Uterus (tissue), 3 donors: ENCODE measurements at regions not wholly inside any gene's neighbourhood (a gene's known extent, or its start where the extent isn't known, plus 50 kb on each side); places are given as distances from the start of the nearest gene placed in this dataset.

Experiments used
- DNase-seq, 2 donors: peaks; one replicate each; pipeline ENCODE4 v3.0.0-alpha.2; 2019 to 2020
- H3K27ac ChIP-seq, 2 donors: fragments of 200-600 bp; sonication (generic); 1 replicate in 1 of 2; 2 replicates in 1 of 2; pipeline ENCODE4 v1.5.1; 2016 to 2018
- H3K27me3 ChIP-seq, 2 donors: fragments of 200-600 bp; sonication (generic); one replicate each; pipeline ENCODE4 v1.5.1; 2018 to 2019; ENCODE audit warnings: control low read depth in 1 of 2
- H3K36me3 ChIP-seq, 2 donors: fragments of 200-600 bp; sonication (generic); one replicate each; pipeline ENCODE4 v1.5.1; 2019; ENCODE audit warnings: control low read depth in 1 of 2
- H3K4me1 ChIP-seq, 2 donors: fragments of 200-600 bp; sonication (generic); one replicate each; pipeline ENCODE4 v1.5.1; 2018 to 2019; ENCODE audit warnings: control low read depth in 1 of 2
- H3K4me3 ChIP-seq, 2 donors: fragments of 200-600 bp; sonication (generic); 1 replicate in 1 of 2; 2 replicates in 1 of 2; pipeline ENCODE4 v1.5.1; 2018 to 2019; ENCODE audit warnings: mild to moderate bottlenecking in 1 of 2
- H3K9me3 ChIP-seq, 2 donors: fragments of 200-600 bp; sonication (generic); one replicate each; pipeline ENCODE4 v1.5.1; 2019; ENCODE audit warnings: control low read depth in 1 of 2
- CTCF ChIP-seq, 4 experiments: fragments of 200-600 bp in 2 of 4; fragments of 450-650 bp in 2 of 4; sonication (generic) in 2 of 4; IDR thresholded peaks; one replicate each; pipeline ENCODE4 v1.5.1; 2016 to 2019; ENCODE audit warnings: antibody characterized with exemption in 4 of 4, mild to moderate bottlenecking in 2 of 4, moderate library complexity in 1 of 4
- POLR2A ChIP-seq, 2 donors: fragments of 450-650 bp; IDR thresholded peaks; one replicate each; pipeline ENCODE4 v1.6.1; 2016; ENCODE audit warnings: antibody characterized with exemption in 2 of 2, mild to moderate bottlenecking in 1 of 2, moderate library complexity in 1 of 2
- intact Hi-C: fragments of 100-400 bp; cut with DNase I; formaldehyde crosslinking; loops from one replicate; pipeline ENCODE4 v1.15.1; 2023; ENCODE audit warnings: low total_unique reads
- donor health status: DM: yes; HTN: yes; CAD: no.

- intact Hi-C loops = no loop called here
- Histone ChIP-seq H3K4me3 (no peak overlapping the region), H3K27me3 (no peaks in the 10 kb centered on the region), H3K4me1 (no peaks in the 10 kb centered on the region), H3K27ac (no peak overlapping the region), H3K36me3 (no peaks in the 10 kb centered on the region), H3K9me3 (no peaks in the 10 kb centered on the region)
- no peak for DNase-seq
- TF ChIP-seq CTCF (IDR thresholded peaks at IDR 0.05) (no peak), POLR2A (IDR thresholded peaks at IDR 0.05) (no peak)
Observed at GRCh38 chr1:34379911-34380310, 203.2 kb downstream of the C1orf94 start.

- H3K27ac ChIP-seq = no peak overlapping the region
- DNase-seq = no peak
- intact Hi-C loops = no loop called here
- H3K4me3 ChIP-seq = no peak overlapping the region
- H3K27me3 ChIP-seq = no peaks in the 10 kb centered on the region
- H3K4me1 ChIP-seq = no peaks in the 10 kb centered on the region
- TF ChIP-seq POLR2A (IDR thresholded peaks at IDR 0.05) (no peak), CTCF (IDR thresholded peaks at IDR 0.05) (no peak)
- no peaks in the 10 kb centered on the region for H3K9me3 ChIP-seq
- H3K36me3 ChIP-seq = no peaks in the 10 kb centered on the region
Observed at GRCh38 chr1:34380526-34381124, 203.9 kb downstream of the C1orf94 start.

GRCh38 chr1:34389974-34390373, 213.3 kb downstream of the C1orf94 start:
- TF ChIP-seq CTCF (IDR thresholded peaks at IDR 0.05) = no peak
- no peak for TF ChIP-seq POLR2A (IDR thresholded peaks at IDR 0.05)
- intact Hi-C loops = no loop called here

GRCh38 chr1:34396042-34396441, 219.3 kb downstream of the C1orf94 start:
- no peaks in the 10 kb centered on the region for H3K4me1 ChIP-seq
- intact Hi-C loops = no loop called here

More at GRCh38 chr1:34389974-34390373, 213.3 kb downstream of the C1orf94 start:
- no peaks in the 10 kb centered on the region for H3K36me3 ChIP-seq
- H3K9me3 ChIP-seq = no peaks in the 10 kb centered on the region
- DNase-seq = no peak
- H3K27ac ChIP-seq = no peak overlapping the region
- no peak overlapping the region for H3K4me3 ChIP-seq
- no peaks in the 10 kb centered on the region for H3K4me1 ChIP-seq
- no peaks in the 10 kb centered on the region for H3K27me3 ChIP-seq

More at GRCh38 chr1:34396042-34396441, 219.3 kb downstream of the C1orf94 start:
- Histone ChIP-seq H3K36me3 (no peaks in the 10 kb centered on the region), H3K4me3 (no peak overlapping the region), H3K27ac (no peak overlapping the region), H3K9me3 (no peaks in the 10 kb centered on the region), H3K27me3 (no peaks in the 10 kb centered on the region)
- no peak for TF ChIP-seq CTCF (IDR thresholded peaks at IDR 0.05)
- TF ChIP-seq POLR2A (IDR thresholded peaks at IDR 0.05) = no peak
- DNase-seq = no peak
